Fibroblast of the conjunctiva (primary cell): ENCODE measurements at regions not wholly inside any gene's neighbourhood (a gene's known extent, or its start where the extent isn't known, plus 50 kb on each side); places are given as distances from the start of the nearest gene placed in this dataset.

Experiments used
- DNase-seq: peaks from one replicate; pipeline ENCODE4 v3.0.0-alpha.2; 2010; ENCODE audit warnings: low read depth

GRCh38 chr19:28019371-28019770 is 1193.6 kb downstream of the UQCRFS1 start:
- DNase-seq: no peak

- DNase-seq: no peak
Observed at GRCh38 chr19:28018499-28018898, 1194.5 kb downstream of the UQCRFS1 start.

- DNase-seq: no peak
Observed at GRCh38 chr19:28014615-28015405, 1198.1 kb downstream of the UQCRFS1 start.

- DNase-seq: no peak
Observed at GRCh38 chr19:28012361-28012760, 1200.6 kb downstream of the UQCRFS1 start.

GRCh38 chr19:28010656-28011055 is 1202.3 kb downstream of the UQCRFS1 start:
- no peak for DNase-seq

- no peak for DNase-seq
Observed at GRCh38 chr19:28009696-28010095, 1203.3 kb downstream of the UQCRFS1 start.

GRCh38 chr19:28008695-28009094 is 1204.3 kb downstream of the UQCRFS1 start:
- DNase-seq: no peak

- no peak for DNase-seq
Observed at GRCh38 chr19:28003543-28003942, 1209.4 kb downstream of the UQCRFS1 start.

- no peak for DNase-seq
Observed at GRCh38 chr19:27997069-27997468, 1215.9 kb downstream of the UQCRFS1 start.

GRCh38 chr19:27993619-27994570 is 1219.1 kb downstream of the UQCRFS1 start:
- DNase-seq: no peak

GRCh38 chr19:27986299-27986698 is 1226.7 kb downstream of the UQCRFS1 start:
- no peak for DNase-seq

GRCh38 chr19:27975419-27976005 is 1237.4 kb downstream of the UQCRFS1 start:
- DNase-seq: no peak

GRCh38 chr19:27974082-27974513 is 1238.9 kb downstream of the UQCRFS1 start:
- no peak for DNase-seq

GRCh38 chr19:27972291-27973040 is 1240.5 kb downstream of the UQCRFS1 start:
- no peak for DNase-seq

GRCh38 chr19:27971869-27972268 is 1241.1 kb downstream of the UQCRFS1 start:
- DNase-seq: no peak

GRCh38 chr19:27971071-27971470 is 1241.9 kb downstream of the UQCRFS1 start:
- no peak for DNase-seq

GRCh38 chr19:27966390-27966816 is 1246.5 kb downstream of the UQCRFS1 start:
- DNase-seq: no peak

- no peak for DNase-seq
Observed at GRCh38 chr19:27964185-27964584, 1248.8 kb downstream of the UQCRFS1 start.

- no peak for DNase-seq
Observed at GRCh38 chr19:27962264-27962663, 1250.7 kb downstream of the UQCRFS1 start.

- DNase-seq: no peak
Observed at GRCh38 chr19:27955485-27956480, 1257.2 kb downstream of the UQCRFS1 start.
